ENCODE measurements at regions not wholly inside any gene's neighbourhood (a gene's known extent, or its start where the extent isn't known, plus 50 kb on each side); places are given as distances from the start of the nearest gene placed in this dataset.

- TF ChIP-seq EZH2phosphoT487 (IDR thresholded peaks at IDR 0.05; ENCODE audit: unreplicated experiment) (no peak), EZH2 (IDR thresholded peaks at IDR 0.05; ENCODE audit: low read depth, unreplicated experiment) (no peak), CREB1 (CRISPR knock-in tag; IDR thresholded peaks at IDR 0.05; ENCODE audit: low read depth) (no peak), POLR2AphosphoS5 (IDR thresholded peaks at IDR 0.05; ENCODE audit: low read depth) (no peak), REST (IDR thresholded peaks at IDR 0.05; ENCODE audit: unreplicated experiment) (no peak)
- TF ChIP-seq, protein P1, sequence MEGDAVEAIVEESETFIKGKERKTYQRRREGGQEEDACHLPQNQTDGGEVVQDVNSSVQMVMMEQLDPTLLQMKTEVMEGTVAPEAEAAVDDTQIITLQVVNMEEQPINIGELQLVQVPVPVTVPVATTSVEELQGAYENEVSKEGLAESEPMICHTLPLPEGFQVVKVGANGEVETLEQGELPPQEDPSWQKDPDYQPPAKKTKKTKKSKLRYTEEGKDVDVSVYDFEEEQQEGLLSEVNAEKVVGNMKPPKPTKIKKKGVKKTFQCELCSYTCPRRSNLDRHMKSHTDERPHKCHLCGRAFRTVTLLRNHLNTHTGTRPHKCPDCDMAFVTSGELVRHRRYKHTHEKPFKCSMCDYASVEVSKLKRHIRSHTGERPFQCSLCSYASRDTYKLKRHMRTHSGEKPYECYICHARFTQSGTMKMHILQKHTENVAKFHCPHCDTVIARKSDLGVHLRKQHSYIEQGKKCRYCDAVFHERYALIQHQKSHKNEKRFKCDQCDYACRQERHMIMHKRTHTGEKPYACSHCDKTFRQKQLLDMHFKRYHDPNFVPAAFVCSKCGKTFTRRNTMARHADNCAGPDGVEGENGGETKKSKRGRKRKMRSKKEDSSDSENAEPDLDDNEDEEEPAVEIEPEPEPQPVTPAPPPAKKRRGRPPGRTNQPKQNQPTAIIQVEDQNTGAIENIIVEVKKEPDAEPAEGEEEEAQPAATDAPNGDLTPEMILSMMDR (conservative IDR thresholded peaks at IDR 0.05; ENCODE audit: low read depth in 2 of 2) = no peak
- TF ChIP-seq, protein P2, sequence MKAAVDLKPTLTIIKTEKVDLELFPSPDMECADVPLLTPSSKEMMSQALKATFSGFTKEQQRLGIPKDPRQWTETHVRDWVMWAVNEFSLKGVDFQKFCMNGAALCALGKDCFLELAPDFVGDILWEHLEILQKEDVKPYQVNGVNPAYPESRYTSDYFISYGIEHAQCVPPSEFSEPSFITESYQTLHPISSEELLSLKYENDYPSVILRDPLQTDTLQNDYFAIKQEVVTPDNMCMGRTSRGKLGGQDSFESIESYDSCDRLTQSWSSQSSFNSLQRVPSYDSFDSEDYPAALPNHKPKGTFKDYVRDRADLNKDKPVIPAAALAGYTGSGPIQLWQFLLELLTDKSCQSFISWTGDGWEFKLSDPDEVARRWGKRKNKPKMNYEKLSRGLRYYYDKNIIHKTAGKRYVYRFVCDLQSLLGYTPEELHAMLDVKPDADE (IDR thresholded peaks at IDR 0.05) = no peak
Observed at GRCh38 chr7:18384491-18385143, 110.9 kb upstream of the HDAC9 start.

Measured in GM23338 (cell line).